HEK293T (cell line): ENCODE measurements at regions not wholly inside any gene's neighbourhood (a gene's known extent, or its start where the extent isn't known, plus 50 kb on each side); places are given as distances from the start of the nearest gene placed in this dataset.

Experiments
- CTCF ChIA-PET: fragments of 350-600 bp; formaldehyde crosslinking; extraction: SDS; loops from one replicate; lab custom pipeline; 2021; ENCODE audit warnings: antibody characterized with exemption, inconsistent platforms; lab: Yijun Ruan, JAX
- POLR2A ChIA-PET: fragments of 350-600 bp; formaldehyde crosslinking; extraction: SDS; loops from one replicate; lab custom pipeline; 2020; ENCODE audit warnings: antibody characterized with exemption, inconsistent platforms; lab: Yijun Ruan, JAX
- DNase-seq: peaks from one replicate; pipeline ENCODE4 v3.0.0; 2012; ENCODE audit warnings: mixed read lengths; ENCODE audit errors: extremely low spot score
- ARNT ChIP-seq: fragments of 450-650 bp; IDR thresholded peaks from 2 replicates; pipeline ENCODE4 v1.6.1; 2017; ENCODE audit warnings: mild to moderate bottlenecking
- BHLHE40 ChIP-seq: fragments of 450-650 bp; IDR thresholded peaks from 2 replicates; pipeline ENCODE4 v1.6.1; 2016; ENCODE audit warnings: mild to moderate bottlenecking, moderate library complexity, borderline replicate concordance
- CTBP1 ChIP-seq: fragments of 450-650 bp; IDR thresholded peaks from 2 replicates; pipeline ENCODE4 v1.6.1; 2016; ENCODE audit warnings: borderline replicate concordance
- ELF4 ChIP-seq: fragments of 450-650 bp; IDR thresholded peaks from 2 replicates; pipeline ENCODE4 v1.6.1; 2017; ENCODE audit warnings: antibody characterized with exemption
- FOXA1 ChIP-seq: fragments of 450-650 bp; IDR thresholded peaks from 2 replicates; pipeline ENCODE4 v1.6.1; 2016; ENCODE audit warnings: mild to moderate bottlenecking
- FOXK2 ChIP-seq: fragments of 450-650 bp; IDR thresholded peaks from 2 replicates; pipeline ENCODE4 v1.6.1; 2016; ENCODE audit warnings: mild to moderate bottlenecking
- FOXM1 ChIP-seq: fragments of 450-650 bp; IDR thresholded peaks from 2 replicates; pipeline ENCODE4 v1.6.1; 2017; ENCODE audit warnings: mild to moderate bottlenecking, borderline replicate concordance
- HDGF ChIP-seq: fragments of 450-650 bp; IDR thresholded peaks from 2 replicates; pipeline ENCODE4 v1.6.1; 2017; ENCODE audit warnings: antibody characterized with exemption, borderline replicate concordance
- L3MBTL2 ChIP-seq: fragments of 450-650 bp; conservative IDR thresholded peaks from 2 replicates; pipeline ENCODE4 v1.6.1; 2016; ENCODE audit warnings: mild to moderate bottlenecking
- LEF1 ChIP-seq: fragments of 450-650 bp; IDR thresholded peaks from 2 replicates; pipeline ENCODE4 v1.6.1; 2017; ENCODE audit warnings: mild to moderate bottlenecking, borderline replicate concordance
- NFRKB ChIP-seq: fragments of 450-650 bp; IDR thresholded peaks from 2 replicates; pipeline ENCODE4 v1.6.1; 2016; ENCODE audit warnings: mild to moderate bottlenecking, moderate library complexity
- SP1 ChIP-seq: fragments of 450-650 bp; IDR thresholded peaks from 2 replicates; pipeline ENCODE4 v1.6.1; 2017
- SUZ12 ChIP-seq: fragments of 450-650 bp; IDR thresholded peaks from 2 replicates; pipeline ENCODE4 v1.6.1; 2016; ENCODE audit warnings: mild to moderate bottlenecking
- TARDBP ChIP-seq: fragments of 450-650 bp; IDR thresholded peaks from 2 replicates; pipeline ENCODE4 v1.6.1; 2016
- ZNF384 ChIP-seq: fragments of 450-650 bp; IDR thresholded peaks from 2 replicates; pipeline ENCODE4 v1.6.1; 2016
- TF ChIP-seq, protein P1 (sequence below): fragments of 450-650 bp; IDR thresholded peaks from 2 replicates; pipeline ENCODE4 v1.6.1; 2016

- no peak for DNase-seq
- TF ChIP-seq CTBP1 (no peak), ARNT (no peak), SP1 (no peak), BHLHE40 (no peak), TARDBP (no peak), FOXA1 (no peak), ZNF384 (no peak), FOXK2 (no peak), ELF4 (no peak), NFRKB (no peak), LEF1 (no peak), SUZ12 (no peak)
- TF ChIP-seq, protein P1, sequence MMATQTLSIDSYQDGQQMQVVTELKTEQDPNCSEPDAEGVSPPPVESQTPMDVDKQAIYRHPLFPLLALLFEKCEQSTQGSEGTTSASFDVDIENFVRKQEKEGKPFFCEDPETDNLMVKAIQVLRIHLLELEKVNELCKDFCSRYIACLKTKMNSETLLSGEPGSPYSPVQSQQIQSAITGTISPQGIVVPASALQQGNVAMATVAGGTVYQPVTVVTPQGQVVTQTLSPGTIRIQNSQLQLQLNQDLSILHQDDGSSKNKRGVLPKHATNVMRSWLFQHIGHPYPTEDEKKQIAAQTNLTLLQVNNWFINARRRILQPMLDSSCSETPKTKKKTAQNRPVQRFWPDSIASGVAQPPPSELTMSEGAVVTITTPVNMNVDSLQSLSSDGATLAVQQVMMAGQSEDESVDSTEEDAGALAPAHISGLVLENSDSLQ = no peak
- POLR2A ChIA-PET = no interaction called here
- CTCF ChIA-PET = interaction anchor here (0.7 to 1.4 kb wide), 2 partner anchors 311 to 495 kb away, joined by 3 to 4 read pairs; no protein-coding TSS in a partner anchor
Measured at GRCh38 chr6:1087154-1087843, 224.6 kb upstream of the FOXQ1 start.

DNA sequence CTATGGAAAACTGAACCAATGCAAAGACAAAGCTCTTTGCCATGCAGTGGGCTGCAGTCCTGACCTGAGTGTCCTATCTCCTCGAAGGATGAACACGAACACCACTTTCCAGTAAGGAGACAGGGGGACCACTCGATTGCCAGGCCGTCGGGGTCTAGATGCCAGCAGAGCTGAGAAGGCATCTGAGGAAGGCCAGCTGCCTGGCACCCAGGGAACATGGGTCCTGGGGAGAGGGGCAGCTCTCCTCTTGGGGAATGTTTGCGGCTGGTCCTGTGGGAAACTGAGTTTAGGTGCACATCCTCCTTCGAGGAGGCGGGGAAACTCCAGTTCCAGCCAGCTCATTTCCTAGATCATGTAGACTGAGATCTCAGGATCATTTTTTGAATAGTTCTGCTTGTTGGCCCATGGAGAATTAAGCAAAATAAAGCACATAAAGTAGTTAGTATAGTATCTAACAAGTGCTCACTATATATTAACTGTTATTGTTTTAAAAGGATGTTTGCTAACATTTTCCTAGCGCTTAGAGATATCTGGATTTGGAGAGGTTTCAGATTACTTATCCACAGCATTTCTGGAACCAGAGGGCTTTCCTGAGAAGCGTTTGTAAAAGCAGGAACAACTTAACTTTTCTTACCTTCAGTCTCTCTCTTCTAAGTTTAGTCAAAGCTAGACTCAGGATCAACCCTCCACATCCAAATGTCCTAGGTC, 225.3 kb upstream of the FOXQ1 start:
- no peak for DNase-seq
- ChIA-PET CTCF (interaction anchor here (0.7 to 1.4 kb wide), 2 partner anchors 312 to 494 kb away, joined by 3 to 4 read pairs; no protein-coding TSS in a partner anchor), POLR2A (no interaction called here)
- TF ChIP-seq L3MBTL2 (no peak), FOXK2 (no peak), SP1 (no peak), ELF4 (no peak), SUZ12 (no peak), NFRKB (no peak), CTBP1 (no peak), FOXM1 (no peak)
- TF ChIP-seq, protein P1 = no peak

DNA sequence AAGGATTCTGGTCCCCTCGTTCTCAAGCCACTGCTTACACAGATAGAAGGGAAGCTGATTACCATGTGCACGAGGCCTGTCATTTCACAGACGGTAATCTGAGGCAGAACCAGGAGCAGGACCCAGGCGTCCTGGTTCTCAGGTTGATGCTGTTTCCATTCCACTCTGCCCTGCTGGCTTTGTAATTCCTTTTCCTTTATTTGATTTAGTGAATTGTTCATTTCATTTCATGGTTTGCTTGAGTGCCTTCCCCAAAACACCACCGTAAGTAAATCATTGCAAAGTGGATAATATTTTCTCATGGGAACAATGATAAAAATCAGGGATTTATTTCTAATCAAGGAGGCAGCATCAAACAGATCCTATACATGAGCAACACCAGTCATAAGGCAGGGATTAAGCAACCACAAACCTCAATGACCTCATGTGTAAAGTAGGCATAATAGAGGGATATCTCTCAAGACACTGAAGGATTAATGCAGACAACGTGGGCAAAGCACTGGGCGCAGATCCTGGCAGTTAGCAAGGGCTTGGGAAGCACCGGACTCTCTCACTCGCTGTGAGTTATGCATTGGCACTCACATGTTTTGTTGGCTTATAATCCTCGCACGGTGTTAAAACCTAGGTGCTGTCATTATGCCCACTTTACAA, 229.5 kb upstream of the FOXQ1 start:
- DNase-seq = no peak

DNA sequence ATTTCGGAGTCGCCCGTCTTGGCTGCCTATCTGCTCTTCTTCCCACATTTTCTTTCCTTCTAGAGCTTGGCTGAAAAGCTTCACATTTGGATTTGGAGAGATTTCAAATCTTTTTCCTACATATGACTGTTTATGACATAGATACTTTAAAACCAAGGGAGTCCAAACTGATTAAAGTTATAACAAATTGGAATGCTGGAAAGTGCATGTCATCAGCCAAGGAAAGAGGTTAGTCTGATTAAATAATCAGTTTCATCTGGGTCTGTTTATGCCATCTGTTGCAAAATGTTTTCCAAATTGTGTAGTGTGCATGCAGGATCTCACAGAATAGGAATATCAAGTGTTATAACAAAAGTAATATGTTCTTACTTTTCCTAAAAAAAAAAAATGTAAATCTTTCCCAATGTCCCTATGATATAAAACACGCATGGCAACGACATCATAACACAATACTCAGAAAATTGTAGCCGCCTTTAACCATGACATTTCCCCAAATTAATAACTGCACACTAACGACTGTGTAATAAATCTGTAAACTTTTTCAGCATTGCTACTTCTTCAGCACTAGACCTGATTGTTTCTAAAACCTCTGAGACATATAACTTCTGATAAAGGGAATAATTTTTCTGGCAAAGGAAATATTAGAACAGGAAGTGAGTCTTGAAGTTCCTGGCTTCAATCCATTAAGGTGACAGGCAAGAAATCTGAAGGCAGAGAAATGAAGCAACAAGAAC, 230.2 kb upstream of the FOXQ1 start:
- CTCF ChIA-PET = no interaction called here
- POLR2A ChIA-PET = no interaction called here
- TF ChIP-seq FOXK2 = no peak
- no peak for TF ChIP-seq L3MBTL2
- TF ChIP-seq NFRKB = no peak
- no peak for TF ChIP-seq FOXM1
- TF ChIP-seq FOXA1 = no peak
- TF ChIP-seq ARNT = no peak
- no peak for DNase-seq

More for the DNA sequence above, 229.5 kb upstream of the FOXQ1 start:
- ChIA-PET POLR2A (no interaction called here), CTCF (interaction anchor here (0.6 kb wide), 1 partner anchor 1984 kb away, joined by 3 read pairs; no protein-coding TSS in a partner anchor)
- TF ChIP-seq ELF4 (no peak), SP1 (no peak), FOXM1 (no peak), NFRKB (no peak), BHLHE40 (no peak), TARDBP (no peak), ZNF384 (no peak), CTBP1 (no peak), FOXA1 (no peak), SUZ12 (no peak), LEF1 (no peak), L3MBTL2 (no peak), HDGF (no peak)
- TF ChIP-seq, protein P1 = no peak

DNA sequence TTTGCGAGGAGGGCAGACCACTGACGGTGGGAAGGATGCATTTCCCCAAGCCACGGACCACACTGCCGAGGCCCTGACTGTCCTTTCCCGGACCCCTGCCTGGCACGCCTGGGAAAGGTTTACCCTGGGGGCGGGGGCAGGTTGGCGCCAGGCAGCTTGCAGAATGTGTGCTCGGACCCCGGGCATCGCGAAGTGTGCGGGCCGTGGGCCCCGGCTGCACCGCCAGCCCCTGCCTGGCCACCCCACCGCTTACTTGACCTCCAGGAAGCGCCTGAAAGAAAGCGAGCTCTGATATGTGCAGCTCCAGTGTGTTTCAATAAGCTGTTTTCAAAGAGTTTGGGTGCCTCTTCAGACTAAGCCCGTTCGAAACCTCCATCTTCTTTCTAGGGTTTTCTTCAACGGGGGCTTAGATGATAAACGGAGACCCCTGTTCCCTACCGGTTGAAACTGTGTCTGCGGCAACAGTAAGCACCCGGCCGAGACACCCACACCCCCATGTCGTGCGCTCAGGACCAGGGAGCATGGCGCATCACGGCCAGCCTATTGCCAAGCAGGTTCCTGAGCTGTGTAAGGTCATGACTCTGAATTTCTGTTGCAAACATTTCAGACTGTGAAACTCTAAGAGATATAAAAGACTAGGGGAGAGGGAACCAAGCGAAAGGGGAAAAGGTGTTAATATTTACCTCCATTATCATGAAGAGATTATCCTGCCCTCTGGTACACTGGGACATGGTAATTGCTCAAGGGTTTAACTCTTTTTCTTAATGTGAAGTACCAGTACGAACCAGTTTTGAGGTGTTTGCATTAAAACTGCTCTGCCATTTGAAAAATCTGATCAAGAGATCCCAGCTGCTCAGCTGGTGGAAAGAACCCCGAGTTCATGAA, 231.2 kb upstream of the FOXQ1 start:
- POLR2A ChIA-PET = no interaction called here

More for the DNA sequence above, 231.2 kb upstream of the FOXQ1 start:
- no peak for DNase-seq
- CTCF ChIA-PET = no interaction called here
- no peak for TF ChIP-seq ZNF384
- no peak for TF ChIP-seq BHLHE40
- no peak for TF ChIP-seq TARDBP
- TF ChIP-seq CTBP1 = no peak
- no peak for TF ChIP-seq SP1
- no peak for TF ChIP-seq FOXM1
- TF ChIP-seq ARNT = no peak
- TF ChIP-seq, protein P1 = no peak
- no peak for TF ChIP-seq NFRKB
- TF ChIP-seq SUZ12 = no peak
- no peak for TF ChIP-seq L3MBTL2
- TF ChIP-seq FOXK2 = no peak
- no peak for TF ChIP-seq FOXA1
- no peak for TF ChIP-seq LEF1
- no peak for TF ChIP-seq ELF4
